ENCODE measurements at regions not wholly inside any gene's neighbourhood (a gene's known extent, or its start where the extent isn't known, plus 50 kb on each side); places are given as distances from the start of the nearest gene placed in this dataset.

- H3K27me3 ChIP-seq (ENCODE audit: insufficient read depth, low read length), result no peaks in the 10 kb centered on the region
- no peak overlapping the region for H3K4me3 ChIP-seq (ENCODE audit: low read length)
- H3K4me1 ChIP-seq (ENCODE audit: insufficient read depth, low read length), result no peaks in the 10 kb centered on the region
- no peaks in the 10 kb centered on the region for H3K9me3 ChIP-seq (ENCODE audit: low read depth, low read length)
Observed at GRCh38 chr14:36014236-36014635, 162.3 kb downstream of the PTCSC3 start.

- H3K4me3 ChIP-seq (ENCODE audit: low read length), result no peak overlapping the region
- H3K4me1 ChIP-seq (ENCODE audit: insufficient read depth, low read length), result no peaks in the 10 kb centered on the region
- H3K27me3 ChIP-seq (ENCODE audit: insufficient read depth, low read length), result no peaks in the 10 kb centered on the region
- H3K9me3 ChIP-seq (ENCODE audit: low read depth, low read length), result no peaks in the 10 kb centered on the region
Observed at GRCh38 chr14:36013483-36013882, 163.0 kb downstream of the PTCSC3 start.

GRCh38 chr14:36012621-36013020 lies 163.9 kb downstream of the PTCSC3 start:
- Histone ChIP-seq H3K9me3 (ENCODE audit: low read depth, low read length) (no peaks in the 10 kb centered on the region), H3K27me3 (ENCODE audit: insufficient read depth, low read length) (no peaks in the 10 kb centered on the region), H3K4me1 (ENCODE audit: insufficient read depth, low read length) (no peaks in the 10 kb centered on the region), H3K4me3 (ENCODE audit: low read length) (no peak overlapping the region)

GRCh38 chr14:36009643-36010042 lies 166.9 kb downstream of the PTCSC3 start:
- Histone ChIP-seq H3K4me3 (ENCODE audit: low read length) (no peak overlapping the region), H3K4me1 (ENCODE audit: insufficient read depth, low read length) (no peaks in the 10 kb centered on the region), H3K9me3 (ENCODE audit: low read depth, low read length) (no peaks in the 10 kb centered on the region), H3K27me3 (ENCODE audit: insufficient read depth, low read length) (no peaks in the 10 kb centered on the region)

GRCh38 chr14:36006623-36007022 lies 169.9 kb downstream of the PTCSC3 start:
- no peaks in the 10 kb centered on the region for H3K9me3 ChIP-seq (ENCODE audit: low read depth, low read length)
- H3K27me3 ChIP-seq (ENCODE audit: insufficient read depth, low read length), result no peaks in the 10 kb centered on the region
- H3K4me3 ChIP-seq (ENCODE audit: low read length), result no peak overlapping the region
- H3K4me1 ChIP-seq (ENCODE audit: insufficient read depth, low read length), result no peaks in the 10 kb centered on the region

GRCh38 chr14:36005670-36006069 lies 170.9 kb downstream of the PTCSC3 start:
- no peak overlapping the region for H3K4me3 ChIP-seq (ENCODE audit: low read length)
- no peaks in the 10 kb centered on the region for H3K27me3 ChIP-seq (ENCODE audit: insufficient read depth, low read length)
- H3K4me1 ChIP-seq (ENCODE audit: insufficient read depth, low read length), result no peaks in the 10 kb centered on the region
- H3K9me3 ChIP-seq (ENCODE audit: low read depth, low read length), result no peaks in the 10 kb centered on the region

- H3K4me3 ChIP-seq (ENCODE audit: low read length), result no peak overlapping the region
- H3K4me1 ChIP-seq (ENCODE audit: insufficient read depth, low read length), result no peaks in the 10 kb centered on the region
- H3K9me3 ChIP-seq (ENCODE audit: low read depth, low read length), result no peaks in the 10 kb centered on the region
- H3K27me3 ChIP-seq (ENCODE audit: insufficient read depth, low read length), result no peaks in the 10 kb centered on the region
Observed at GRCh38 chr14:36001936-36002335, 174.6 kb downstream of the PTCSC3 start.

GRCh38 chr14:35999294-35999693 lies 173.2 kb downstream of the BRMS1L start:
- H3K4me3 ChIP-seq (ENCODE audit: low read length), result no peak overlapping the region

GRCh38 chr14:35998303-35998702 lies 172.2 kb downstream of the BRMS1L start:
- H3K27me3 ChIP-seq (ENCODE audit: insufficient read depth, low read length), result no peaks in the 10 kb centered on the region
- H3K4me3 ChIP-seq (ENCODE audit: low read length), result no peak overlapping the region
- H3K9me3 ChIP-seq (ENCODE audit: low read depth, low read length), result no peaks in the 10 kb centered on the region
- H3K4me1 ChIP-seq (ENCODE audit: insufficient read depth, low read length), result no peaks in the 10 kb centered on the region

More at GRCh38 chr14:35999294-35999693, 173.2 kb downstream of the BRMS1L start:
- Histone ChIP-seq H3K4me1 (ENCODE audit: insufficient read depth, low read length) (no peaks in the 10 kb centered on the region), H3K9me3 (ENCODE audit: low read depth, low read length) (no peaks in the 10 kb centered on the region), H3K27me3 (ENCODE audit: insufficient read depth, low read length) (no peaks in the 10 kb centered on the region)

GRCh38 chr14:35993684-35993960 lies 167.5 kb downstream of the BRMS1L start:
- H3K4me3 ChIP-seq (ENCODE audit: low read length), result no peak overlapping the region
- H3K27me3 ChIP-seq (ENCODE audit: insufficient read depth, low read length), result no peaks in the 10 kb centered on the region
- H3K4me1 ChIP-seq (ENCODE audit: insufficient read depth, low read length), result no peaks in the 10 kb centered on the region
- H3K9me3 ChIP-seq (ENCODE audit: low read depth, low read length), result no peaks in the 10 kb centered on the region

GRCh38 chr14:35992816-35993683 lies 166.9 kb downstream of the BRMS1L start:
- Histone ChIP-seq H3K27me3 (ENCODE audit: insufficient read depth, low read length) (no peaks in the 10 kb centered on the region), H3K4me3 (ENCODE audit: low read length) (no peak overlapping the region), H3K4me1 (ENCODE audit: insufficient read depth, low read length) (no peaks in the 10 kb centered on the region), H3K9me3 (ENCODE audit: low read depth, low read length) (no peaks in the 10 kb centered on the region)

- H3K4me3 ChIP-seq (ENCODE audit: low read length), result no peak overlapping the region
- H3K4me1 ChIP-seq (ENCODE audit: insufficient read depth, low read length), result no peaks in the 10 kb centered on the region
- no peaks in the 10 kb centered on the region for H3K9me3 ChIP-seq (ENCODE audit: low read depth, low read length)
- H3K27me3 ChIP-seq (ENCODE audit: insufficient read depth, low read length), result no peaks in the 10 kb centered on the region
Observed at GRCh38 chr14:35991356-35991755, 165.2 kb downstream of the BRMS1L start.

- Histone ChIP-seq H3K27me3 (ENCODE audit: insufficient read depth, low read length) (no peaks in the 10 kb centered on the region), H3K9me3 (ENCODE audit: low read depth, low read length) (no peaks in the 10 kb centered on the region), H3K4me3 (ENCODE audit: low read length) (no peak overlapping the region), H3K4me1 (ENCODE audit: insufficient read depth, low read length) (no peaks in the 10 kb centered on the region)
Observed at GRCh38 chr14:35989736-35990135, 163.6 kb downstream of the BRMS1L start.

- H3K4me1 ChIP-seq (ENCODE audit: insufficient read depth, low read length), result no peaks in the 10 kb centered on the region
- no peak overlapping the region for H3K4me3 ChIP-seq (ENCODE audit: low read length)
- H3K27me3 ChIP-seq (ENCODE audit: insufficient read depth, low read length), result no peaks in the 10 kb centered on the region
- H3K9me3 ChIP-seq (ENCODE audit: low read depth, low read length), result no peaks in the 10 kb centered on the region
Observed at GRCh38 chr14:35988972-35989690, 163.0 kb downstream of the BRMS1L start.

- no peaks in the 10 kb centered on the region for H3K4me1 ChIP-seq (ENCODE audit: insufficient read depth, low read length)
- H3K27me3 ChIP-seq (ENCODE audit: insufficient read depth, low read length), result no peaks in the 10 kb centered on the region
- no peak overlapping the region for H3K4me3 ChIP-seq (ENCODE audit: low read length)
- H3K9me3 ChIP-seq (ENCODE audit: low read depth, low read length), result no peaks in the 10 kb centered on the region
Observed at GRCh38 chr14:35988550-35988949, 162.4 kb downstream of the BRMS1L start.

- H3K9me3 ChIP-seq (ENCODE audit: low read depth, low read length), result no peaks in the 10 kb centered on the region
- no peak overlapping the region for H3K4me3 ChIP-seq (ENCODE audit: low read length)
- H3K4me1 ChIP-seq (ENCODE audit: insufficient read depth, low read length), result no peaks in the 10 kb centered on the region
- H3K27me3 ChIP-seq (ENCODE audit: insufficient read depth, low read length), result no peaks in the 10 kb centered on the region
Observed at GRCh38 chr14:35987731-35988130, 161.6 kb downstream of the BRMS1L start.

All from mononuclear cell (primary cell).